ENCODE measurements at regions not wholly inside any gene's neighbourhood (a gene's known extent, or its start where the extent isn't known, plus 50 kb on each side); places are given as distances from the start of the nearest gene placed in this dataset.
"Not testable (repeated sequence)": the region's sequence is repeated elsewhere in the genome, so short reads cannot be mapped to it uniquely, and the experiment has no call there.

DNA sequence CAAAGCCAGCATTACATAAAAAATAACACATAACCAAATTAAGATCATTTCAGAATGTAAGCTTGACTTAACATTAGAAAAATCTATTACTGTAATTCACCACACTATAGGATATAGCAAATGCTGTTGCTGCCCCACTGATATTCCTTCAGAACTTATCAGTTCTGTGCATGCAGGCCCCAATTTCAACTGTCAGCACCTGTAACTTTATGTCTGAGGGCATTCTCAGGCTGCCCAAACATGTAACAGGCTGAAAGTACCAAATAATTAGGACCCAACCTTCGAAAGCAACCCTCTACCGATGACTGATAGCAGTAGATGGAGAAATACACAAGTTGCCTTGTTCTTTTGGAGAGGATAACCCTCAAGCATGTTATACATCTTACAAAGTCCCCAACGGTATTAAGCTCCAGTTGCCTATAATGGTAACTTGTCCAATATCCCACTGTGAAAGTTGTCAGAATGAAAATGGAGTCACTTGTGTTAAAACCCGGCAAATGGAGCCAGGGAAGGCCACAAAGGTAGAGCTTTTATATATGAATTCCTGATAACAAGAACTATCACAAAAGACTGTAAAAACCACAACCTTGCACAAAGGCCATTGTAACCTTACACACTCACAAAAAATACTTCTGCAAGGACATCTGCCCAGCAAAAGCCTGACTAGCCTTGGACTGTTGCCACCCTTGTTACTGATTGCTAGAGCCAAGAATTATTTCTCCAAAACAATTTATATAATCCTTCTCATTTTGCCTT, 66.9 kb upstream of the ZNF746 start:
- no peak for DNase-seq

DNA sequence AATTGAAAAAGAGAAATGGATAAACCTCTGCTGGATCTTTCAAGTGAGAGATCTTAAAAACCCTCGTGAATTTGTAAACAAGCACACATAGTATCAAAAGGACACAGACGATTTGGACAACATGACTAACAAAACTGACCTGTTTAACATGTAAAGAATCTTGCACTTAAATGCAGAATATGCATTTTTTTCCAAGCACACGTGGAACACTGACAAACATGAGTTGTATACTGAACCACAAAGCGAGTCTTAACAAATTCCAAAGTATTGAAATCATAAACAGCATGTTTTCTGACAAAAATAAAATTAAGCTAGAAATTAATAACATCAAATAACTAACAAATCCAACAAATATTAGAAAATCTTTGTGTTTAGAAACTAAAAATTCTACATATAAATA, 65.0 kb upstream of the ZNF746 start:
- no peak for DNase-seq

- no peak for DNase-seq
Measured at GRCh38 chr7:149561072-149561471, 63.5 kb upstream of the ZNF746 start.

DNA sequence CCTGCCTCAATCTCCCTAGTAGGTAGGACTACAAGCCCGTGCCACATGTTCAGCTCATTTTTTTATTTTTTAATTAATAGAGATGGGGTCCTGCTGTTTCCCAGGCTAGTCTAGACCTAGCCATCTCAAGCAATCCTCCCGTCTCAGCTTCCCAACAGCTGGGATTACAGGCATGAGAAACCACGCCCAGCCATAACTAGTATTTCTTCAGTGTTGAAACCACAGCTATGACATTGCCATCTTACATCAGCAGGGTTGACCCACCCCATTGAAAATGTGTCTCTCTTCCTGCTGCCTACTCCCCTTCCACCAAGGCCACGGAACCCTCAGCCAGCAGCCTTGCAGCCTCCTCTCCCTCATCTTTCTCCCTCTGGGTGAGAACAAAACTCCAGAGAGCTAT, 62.1 kb upstream of the ZNF746 start:
- no peak for DNase-seq

GRCh38 chr7:149558149-149558861, 60.7 kb upstream of the ZNF746 start:
- DNase-seq: no peak

DNA sequence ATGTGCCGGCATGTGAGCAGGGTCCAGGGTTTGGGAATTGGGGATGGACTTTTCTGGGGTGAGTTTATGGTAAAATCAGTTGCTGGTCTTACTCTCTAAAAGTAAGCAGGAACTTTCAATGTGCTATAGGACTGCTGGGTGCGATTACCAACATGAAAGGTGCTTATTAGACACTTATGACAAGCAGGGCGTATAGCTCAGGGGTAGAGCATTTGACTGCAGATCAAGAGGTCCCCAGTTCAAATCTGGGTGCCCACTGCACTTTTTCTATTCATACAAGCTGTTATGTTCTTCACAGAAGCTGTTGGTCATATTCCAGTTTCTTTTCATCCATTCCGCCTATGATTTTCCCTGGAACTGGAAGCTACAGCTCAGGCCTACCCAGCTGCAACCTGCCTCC, 58.9 kb upstream of the ZNF746 start:
- not testable (repeated sequence) for DNase-seq

DNA sequence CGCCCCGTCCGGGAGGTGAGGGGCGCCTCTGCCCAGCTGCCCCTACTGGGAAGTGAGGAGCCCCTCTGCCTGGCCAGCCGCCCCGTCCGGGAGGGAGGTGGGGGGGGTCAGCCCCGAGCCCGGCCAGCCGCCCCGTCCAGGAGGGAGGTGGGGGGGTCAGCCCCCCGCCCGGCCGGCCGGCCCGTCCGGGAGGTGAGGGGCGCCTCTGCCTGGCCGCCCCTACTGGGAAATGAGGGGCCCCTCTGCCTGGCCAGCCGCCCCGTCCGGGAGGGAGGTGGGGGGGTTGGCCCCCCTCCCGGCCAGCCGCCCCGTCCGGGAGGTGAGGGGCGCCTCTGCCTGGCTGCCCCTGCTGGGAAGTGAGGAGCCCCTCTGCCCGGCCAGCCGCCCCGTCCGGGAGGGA, 57.2 kb upstream of the ZNF746 start:
- not testable (repeated sequence) for DNase-seq

GRCh38 chr7:149553991-149554390, 56.4 kb upstream of the ZNF746 start:
- DNase-seq: not testable (repeated sequence)

- DNase-seq: no peak
Measured at GRCh38 chr7:149552799-149553198, 55.2 kb upstream of the ZNF746 start.
